Germinal center (tissue), 1 donor: ENCODE measurements at regions not wholly inside any gene's neighbourhood (a gene's known extent, or its start where the extent isn't known, plus 50 kb on each side); places are given as distances from the start of the nearest gene placed in this dataset.

Source experiments
- DNase-seq: peaks from one replicate; pipeline ENCODE4 v3.0.0; 2012; ENCODE audit warnings: mixed read lengths, low spot score

GRCh38 chr6:84462698-84463097 lies 235.3 kb upstream of the CEP162 start:
- DNase-seq = no peak

- DNase-seq = no peak
Measured at GRCh38 chr6:84461461-84461860, 234.0 kb upstream of the CEP162 start.

GRCh38 chr6:84460491-84460890 lies 233.0 kb upstream of the CEP162 start:
- DNase-seq = no peak

GRCh38 chr6:84459401-84459800 lies 232.0 kb upstream of the CEP162 start:
- DNase-seq = no peak

- DNase-seq = no peak
Measured at GRCh38 chr6:84458271-84458670, 230.8 kb upstream of the CEP162 start.

- no peak for DNase-seq
Measured at GRCh38 chr6:84457276-84457675, 229.8 kb upstream of the CEP162 start.

GRCh38 chr6:84456803-84457202 lies 229.4 kb upstream of the CEP162 start:
- no peak for DNase-seq

- DNase-seq = no peak
Measured at GRCh38 chr6:84455511-84456029, 228.1 kb upstream of the CEP162 start.

- no peak for DNase-seq
Measured at GRCh38 chr6:84453499-84453898, 226.1 kb upstream of the CEP162 start.

GRCh38 chr6:84450018-84450417 lies 222.6 kb upstream of the CEP162 start:
- DNase-seq = no peak

- no peak for DNase-seq
Measured at GRCh38 chr6:84449220-84449619, 221.8 kb upstream of the CEP162 start.

- no peak for DNase-seq
Measured at GRCh38 chr6:84448331-84448730, 220.9 kb upstream of the CEP162 start.

- DNase-seq = no peak
Measured at GRCh38 chr6:84447651-84448050, 220.2 kb upstream of the CEP162 start.

GRCh38 chr6:84445068-84445467 lies 217.6 kb upstream of the CEP162 start:
- DNase-seq = no peak

GRCh38 chr6:84442208-84442607 lies 214.8 kb upstream of the CEP162 start:
- DNase-seq = no peak

- no peak for DNase-seq
Measured at GRCh38 chr6:84441456-84441855, 214.0 kb upstream of the CEP162 start.

GRCh38 chr6:84434550-84434949 lies 207.1 kb upstream of the CEP162 start:
- no peak for DNase-seq

- no peak for DNase-seq
Measured at GRCh38 chr6:84432619-84433018, 205.2 kb upstream of the CEP162 start.

- DNase-seq = peak; percentile 3
Measured at GRCh38 chr6:84428300-84428907, 201.0 kb upstream of the CEP162 start.

- DNase-seq = no peak
Measured at GRCh38 chr6:84425971-84426705, 198.7 kb upstream of the CEP162 start.

- DNase-seq = no peak
Measured at GRCh38 chr6:84424956-84425355, 197.5 kb upstream of the CEP162 start.

GRCh38 chr6:84422380-84422968 lies 195.0 kb upstream of the CEP162 start:
- no peak for DNase-seq

- DNase-seq = no peak
Measured at GRCh38 chr6:84421031-84421430, 193.6 kb upstream of the CEP162 start.
